Dermis microvascular lymphatic vessel endothelial cell (primary cell): ENCODE measurements at regions not wholly inside any gene's neighbourhood (a gene's known extent, or its start where the extent isn't known, plus 50 kb on each side); places are given as distances from the start of the nearest gene placed in this dataset.

Experiments
- DNase-seq, 2 donors: peaks; one replicate each; pipeline versions ENCODE4 v3.0.0 to v3.0.0-alpha.2; 2010; ENCODE audit warnings: low read depth in 2 of 2

DNA sequence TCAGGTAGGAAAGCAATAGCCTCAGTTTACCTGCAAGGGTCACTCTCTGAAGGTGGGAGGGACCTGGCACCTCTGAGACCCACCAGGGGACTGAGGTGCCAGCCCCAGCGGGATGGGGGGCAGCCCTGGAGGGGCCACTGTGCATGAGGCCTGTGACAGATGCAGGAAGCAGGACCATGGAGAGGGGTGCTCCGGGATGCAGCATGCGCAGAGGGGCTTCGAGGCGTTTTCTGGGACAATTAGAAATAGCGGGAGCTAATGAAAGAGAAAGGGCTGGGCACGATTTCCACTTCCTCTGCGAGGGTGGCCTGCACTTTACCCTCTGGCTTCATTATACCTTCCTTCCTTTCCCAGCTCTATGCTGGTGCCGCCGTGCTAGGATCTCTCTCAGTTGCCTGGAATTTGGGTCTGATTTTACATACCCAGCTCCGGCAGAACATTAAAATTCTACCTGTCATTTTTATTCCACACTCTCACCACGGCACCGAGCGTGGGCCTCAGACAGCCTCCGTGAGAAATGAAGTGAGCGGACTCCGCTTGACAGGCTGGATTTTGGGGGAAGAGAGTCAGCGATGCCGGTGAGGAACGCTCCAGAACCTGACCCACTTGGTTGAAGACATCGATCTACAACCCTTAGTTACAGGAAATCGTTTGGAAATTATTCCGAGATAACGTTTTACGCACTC, 333.9 kb upstream of the PFKP start:
- DNase-seq = no peak

DNA sequence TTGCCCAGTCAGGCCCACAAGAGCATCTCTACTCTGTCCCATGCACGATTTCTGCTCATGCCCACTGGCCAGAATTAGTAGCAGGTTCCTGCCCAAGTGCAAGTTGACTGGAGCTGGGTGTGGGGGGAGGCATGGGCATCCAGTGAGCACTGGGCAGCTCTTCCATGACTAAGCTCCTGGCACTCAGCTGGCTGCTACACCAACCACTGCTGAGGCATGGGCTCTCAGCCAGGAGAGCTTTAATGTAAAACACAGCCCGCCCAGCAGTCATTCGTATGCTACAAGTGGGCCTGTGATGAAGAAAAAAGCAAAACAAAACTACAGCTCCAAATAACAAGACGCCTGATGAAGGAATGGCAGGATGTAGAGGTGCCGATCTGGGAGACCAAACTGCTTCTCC, 335.4 kb upstream of the PFKP start:
- DNase-seq = no peak

DNA sequence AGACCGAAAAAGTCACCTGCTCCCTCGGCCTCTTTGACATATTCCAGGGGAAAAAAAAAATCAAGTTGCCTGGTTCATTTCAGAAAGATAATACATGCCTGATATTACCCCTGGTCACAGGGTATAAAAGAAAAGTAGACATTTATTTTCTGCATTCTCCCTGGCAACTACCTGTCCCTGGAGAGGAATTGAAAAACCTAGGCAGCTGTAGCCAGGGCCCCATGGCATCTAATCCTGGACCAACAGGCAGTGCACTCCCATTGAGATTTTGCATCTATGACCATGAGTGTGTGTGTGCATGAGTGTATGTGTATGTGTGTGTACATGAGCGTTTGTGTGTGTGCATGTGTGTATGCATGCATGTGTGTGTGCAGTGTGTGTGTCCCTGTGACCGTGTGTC, 338.2 kb upstream of the PFKP start:
- DNase-seq = no peak

DNA sequence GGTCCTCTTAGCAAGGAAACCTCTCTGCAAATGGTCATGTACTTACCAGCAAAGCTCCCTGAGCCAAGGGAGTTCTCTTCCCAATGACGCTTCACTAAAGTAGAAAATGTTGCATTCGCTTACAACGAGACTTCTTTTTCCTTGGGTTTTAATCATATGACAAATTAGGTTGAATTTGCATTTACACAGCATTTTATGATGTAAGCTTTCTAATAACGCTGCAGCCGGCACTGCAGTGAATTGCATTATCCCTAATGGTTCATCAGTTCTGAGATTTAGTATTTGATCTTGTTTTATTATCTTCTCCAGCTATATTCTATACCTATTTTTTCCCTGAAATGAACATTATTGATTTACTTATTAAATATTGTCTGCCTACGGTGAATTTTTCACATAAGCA, 339.3 kb upstream of the PFKP start:
- no peak for DNase-seq

DNA sequence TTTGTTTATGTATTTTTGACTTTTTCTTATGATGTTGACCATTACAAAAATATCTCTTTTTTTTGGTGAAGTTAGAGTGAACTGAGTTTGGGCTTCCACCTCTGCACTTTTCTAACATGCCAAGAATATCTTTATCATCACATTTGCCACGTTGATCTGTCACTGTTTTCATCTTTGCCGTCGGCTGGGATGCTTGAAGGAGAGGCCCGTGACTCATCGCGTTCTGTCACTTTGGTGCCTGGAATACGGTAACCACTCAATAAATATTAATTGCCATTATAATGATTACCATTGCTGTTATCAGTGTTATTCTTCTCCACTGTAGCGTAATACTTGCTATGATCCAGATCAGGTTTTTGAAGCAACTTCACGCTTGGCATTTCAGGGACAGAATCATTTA, 350.8 kb upstream of the PFKP start:
- DNase-seq = no peak

DNA sequence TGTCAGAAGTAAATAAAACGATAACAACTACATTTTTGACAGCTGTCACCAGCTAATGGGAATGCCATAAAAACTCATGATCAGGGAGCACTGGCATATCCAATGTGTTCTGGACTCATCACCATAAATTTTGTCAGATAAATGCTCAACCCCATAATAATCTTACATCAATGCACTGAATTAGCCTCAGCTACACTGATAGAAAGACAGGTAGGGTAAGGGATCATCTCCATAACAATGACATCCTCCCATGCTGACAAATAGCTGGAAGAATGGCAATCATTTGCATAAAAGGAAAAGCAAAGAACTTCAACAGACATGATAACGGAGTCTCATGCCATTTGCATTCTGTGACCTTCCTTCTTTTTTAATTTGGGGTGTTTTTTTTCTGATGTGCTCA, 352.8 kb upstream of the PFKP start:
- DNase-seq = no peak

DNA sequence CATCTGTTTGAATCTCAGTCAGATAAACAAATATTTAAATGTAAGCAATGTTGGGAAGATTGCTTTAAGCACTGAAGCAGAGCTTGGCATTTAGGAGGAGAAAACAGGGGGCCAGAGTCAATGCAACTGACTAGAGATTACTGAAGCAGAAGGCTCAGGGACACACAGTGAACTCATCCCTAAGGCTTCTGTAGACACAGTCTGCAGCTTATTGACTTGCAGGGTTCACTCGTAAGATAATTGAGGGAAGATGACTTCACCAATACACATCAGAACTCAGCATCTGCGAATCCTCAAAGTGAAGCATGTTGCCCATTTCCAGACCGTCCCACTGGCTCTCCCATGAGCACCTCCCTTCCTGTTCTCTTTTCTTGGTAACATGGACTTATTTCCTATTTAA, 363.4 kb upstream of the PFKP start:
- DNase-seq = no peak

DNA sequence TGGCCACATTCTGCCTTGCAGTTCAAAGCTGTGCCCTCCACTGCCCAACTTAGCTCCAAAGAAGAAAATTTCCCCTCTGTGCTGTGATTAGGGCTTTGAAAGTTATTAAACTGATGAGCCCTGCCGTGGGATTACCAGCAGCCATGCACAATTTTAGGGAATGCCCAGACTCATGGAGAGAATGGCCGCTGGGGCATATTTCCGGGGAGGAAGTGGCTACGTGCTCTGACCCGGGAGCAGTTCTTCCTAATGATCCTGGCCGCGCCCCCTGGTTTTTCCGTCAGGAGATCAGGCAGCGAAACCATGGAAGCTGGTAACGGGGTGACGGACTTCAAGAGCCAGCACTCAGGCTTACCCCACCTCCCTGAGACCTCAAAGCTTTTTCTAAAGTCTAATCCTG, 365.5 kb upstream of the PFKP start:
- DNase-seq = no peak

DNA sequence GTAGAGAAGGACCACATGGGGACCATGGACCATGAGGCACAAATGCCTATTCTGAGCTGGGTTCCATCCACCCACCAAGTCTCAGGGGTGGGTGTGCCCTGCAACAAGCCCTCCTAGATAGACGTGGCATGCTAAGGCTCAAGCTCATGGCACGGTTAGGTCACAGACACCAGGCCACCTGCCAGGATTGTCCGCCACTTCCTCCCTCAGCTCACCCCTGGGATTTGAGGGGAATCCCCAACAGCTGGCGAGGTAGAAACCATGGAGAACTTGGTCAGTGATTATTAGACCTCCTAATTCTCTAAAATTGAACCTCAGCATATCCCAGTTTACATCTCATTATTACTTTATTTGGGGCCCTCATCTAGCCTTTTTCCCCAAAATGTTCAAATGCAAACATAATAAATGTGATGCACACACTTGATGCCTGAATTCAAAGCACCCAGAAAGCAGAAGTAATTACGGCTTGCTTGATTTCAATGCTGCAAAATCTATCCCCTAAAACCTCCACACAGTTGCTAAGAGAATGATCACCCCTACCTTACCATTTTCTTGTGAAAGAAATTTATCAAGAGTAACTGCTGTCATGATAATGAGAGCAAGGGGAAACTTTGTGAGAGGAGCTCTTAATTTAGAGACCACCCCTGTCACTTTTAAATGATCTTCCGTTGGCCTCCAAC, 366.6 kb upstream of the PFKP start:
- DNase-seq = no peak

DNA sequence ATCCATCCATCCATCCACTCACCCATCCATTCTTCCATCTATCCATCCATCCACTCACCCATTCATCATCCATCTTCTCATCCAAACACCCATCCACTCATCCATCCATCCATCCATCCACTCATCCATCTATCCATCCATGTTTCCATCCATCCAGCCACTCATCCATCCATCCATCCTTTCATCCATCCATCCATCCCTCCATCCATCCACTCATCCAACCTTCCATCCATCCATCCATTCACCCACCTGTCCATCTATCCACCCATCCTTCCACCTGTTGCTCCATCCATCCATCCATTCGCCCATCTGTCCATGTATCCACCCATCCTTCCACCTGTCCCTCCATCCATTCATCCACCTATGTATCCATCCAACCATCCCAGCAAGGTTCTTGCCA, 378.4 kb upstream of the PFKP start:
- no peak for DNase-seq

DNA sequence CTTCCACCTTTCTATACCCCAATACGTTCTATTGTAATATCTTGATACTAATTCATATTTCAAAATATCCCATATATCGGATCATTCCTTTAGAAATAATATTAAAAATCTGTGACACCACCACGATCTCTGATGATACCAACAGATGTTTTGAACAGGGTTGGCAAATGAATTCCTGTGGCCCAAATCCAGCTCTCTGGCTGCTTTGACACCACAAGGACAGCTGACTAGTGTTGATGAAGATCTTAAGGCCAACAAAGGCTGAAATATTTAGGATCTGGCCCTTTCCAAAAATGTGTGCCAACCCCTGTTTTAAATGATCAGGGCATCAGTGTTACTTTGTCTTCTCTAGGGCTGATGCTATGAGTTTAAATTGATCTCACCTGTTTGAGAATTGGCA, 380.7 kb upstream of the PFKP start:
- no peak for DNase-seq

DNA sequence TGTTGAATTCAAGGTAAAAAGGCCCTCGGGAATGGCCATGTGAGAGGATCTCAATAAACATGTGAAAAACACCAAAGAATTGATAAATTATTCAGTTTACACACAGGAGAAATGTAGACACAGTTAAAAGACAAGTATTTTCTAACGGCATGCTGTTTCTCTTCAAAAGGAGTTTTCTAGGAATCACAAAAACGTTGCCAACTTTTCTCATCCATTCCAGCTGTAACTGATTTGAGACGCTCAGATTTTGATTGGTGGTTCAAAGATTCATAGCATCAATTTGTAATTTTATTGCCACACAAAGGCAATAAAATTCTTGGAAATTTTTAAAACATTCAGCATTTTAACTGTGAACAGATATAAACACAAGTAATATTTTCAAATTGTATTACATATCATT, 384.9 kb upstream of the PFKP start:
- no peak for DNase-seq

DNA sequence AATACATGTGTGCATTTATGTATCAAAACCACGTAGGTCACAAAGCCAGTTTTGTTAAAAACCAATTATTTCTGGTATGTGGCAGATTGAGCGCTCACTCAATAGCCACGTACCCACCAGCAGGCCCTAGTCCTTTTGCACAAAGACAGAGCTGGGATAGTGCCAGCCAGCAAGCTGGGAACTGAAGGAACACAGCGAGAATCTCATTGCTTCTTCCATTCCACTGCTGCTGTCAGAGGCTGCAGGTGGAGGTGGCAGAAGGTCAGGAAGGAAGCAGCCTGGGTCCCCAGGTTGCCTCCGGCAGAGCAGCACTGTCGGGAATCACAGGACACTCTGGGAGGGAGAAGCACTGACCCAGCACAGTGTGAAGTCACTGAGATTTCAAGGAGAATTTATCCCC, 385.5 kb upstream of the PFKP start:
- no peak for DNase-seq

DNA sequence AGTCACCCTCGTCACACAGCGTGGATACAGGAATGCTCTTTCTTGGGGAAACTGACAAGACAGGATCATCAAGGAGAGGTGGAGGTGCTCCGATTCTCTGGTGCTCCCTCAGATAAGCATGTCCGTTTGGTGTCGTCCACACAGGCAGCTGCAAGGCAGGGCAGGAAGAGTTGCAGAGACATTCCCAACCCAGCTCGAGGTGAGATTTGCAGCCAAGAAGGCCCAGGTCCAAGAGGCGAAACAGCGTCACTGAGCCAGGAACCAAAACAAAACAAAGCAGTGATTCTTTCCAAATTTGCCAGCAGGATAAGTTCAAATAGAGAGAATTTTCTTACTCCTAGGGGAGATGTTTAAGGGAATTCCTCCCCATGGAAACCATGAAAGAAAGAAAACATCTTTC, 386.5 kb upstream of the PFKP start:
- DNase-seq = no peak

DNA sequence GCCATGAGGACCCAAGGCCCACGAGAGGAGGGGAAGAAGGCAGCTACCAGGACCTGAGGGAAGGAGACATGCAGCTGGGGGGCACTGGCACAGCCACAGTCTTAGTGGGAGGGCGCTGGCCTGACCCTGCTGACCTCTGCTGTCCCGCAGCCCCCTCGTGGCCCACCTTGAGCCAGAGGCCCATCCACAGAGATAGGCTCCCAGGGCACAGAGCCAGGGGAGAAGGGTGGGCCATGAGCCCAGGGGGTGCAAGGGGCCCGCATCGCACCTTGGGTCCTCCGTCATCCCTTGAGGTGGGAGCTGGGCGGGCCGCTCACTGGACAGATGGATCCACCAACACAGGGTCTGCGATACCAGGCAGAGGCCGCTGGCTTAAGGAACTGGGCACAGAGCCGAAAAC, 387.7 kb upstream of the PFKP start:
- DNase-seq = no peak

DNA sequence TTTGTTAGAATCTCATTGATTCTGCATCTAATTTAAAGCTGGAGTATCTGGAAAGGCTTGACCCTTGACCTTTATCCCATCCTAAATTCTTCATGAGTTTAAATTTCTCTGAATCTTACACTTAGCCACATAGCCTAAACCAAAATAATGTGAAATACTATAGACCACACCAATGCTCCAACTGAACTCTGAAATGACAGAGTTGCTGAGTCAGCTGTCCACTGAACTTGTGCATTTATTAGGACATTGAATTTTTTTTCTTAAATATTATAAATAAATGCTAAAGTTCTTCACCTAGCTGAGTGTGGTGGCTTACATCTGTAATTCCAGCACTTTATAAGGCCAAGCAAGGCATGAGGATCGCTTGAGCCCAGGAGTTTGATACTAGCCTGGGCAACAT, 390.9 kb upstream of the PFKP start:
- DNase-seq = no peak

DNA sequence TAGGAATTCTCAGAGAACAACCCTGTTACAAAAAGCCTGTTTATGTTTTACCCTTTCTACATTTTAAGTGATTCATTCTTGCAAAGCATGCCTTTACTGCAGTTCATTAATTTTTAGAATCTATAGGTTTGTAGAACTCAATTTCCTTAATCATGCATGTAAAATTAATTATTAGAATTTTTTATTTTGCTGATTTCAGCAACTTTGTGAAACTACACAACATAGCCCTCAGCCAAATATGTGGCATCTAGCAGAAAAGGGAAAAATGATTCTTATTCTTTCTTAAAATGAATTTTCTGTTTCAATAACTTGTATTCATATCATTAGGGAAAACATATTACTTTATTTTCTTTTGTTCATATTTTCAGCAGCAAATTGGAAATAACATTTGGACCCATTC, 392.9 kb upstream of the PFKP start:
- no peak for DNase-seq

DNA sequence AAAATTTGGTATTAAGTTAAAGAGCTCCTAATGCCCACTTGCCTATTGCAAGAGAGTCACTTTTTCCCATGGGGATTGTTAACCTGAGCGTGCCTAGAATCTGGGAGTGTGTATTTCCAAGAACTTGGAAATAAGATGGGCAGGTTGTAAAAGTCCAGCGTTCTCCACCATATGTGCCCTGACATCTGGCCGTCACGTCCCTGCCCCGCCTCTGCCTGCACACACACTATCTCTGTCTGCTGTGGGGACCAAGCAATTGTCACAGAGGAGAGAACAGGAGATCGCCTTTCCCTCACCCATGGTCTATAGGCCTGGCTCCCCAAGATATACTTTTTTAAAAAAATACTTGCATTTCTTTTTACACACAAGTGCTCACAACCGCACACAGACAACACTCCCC, 396.5 kb upstream of the PFKP start:
- DNase-seq = no peak

DNA sequence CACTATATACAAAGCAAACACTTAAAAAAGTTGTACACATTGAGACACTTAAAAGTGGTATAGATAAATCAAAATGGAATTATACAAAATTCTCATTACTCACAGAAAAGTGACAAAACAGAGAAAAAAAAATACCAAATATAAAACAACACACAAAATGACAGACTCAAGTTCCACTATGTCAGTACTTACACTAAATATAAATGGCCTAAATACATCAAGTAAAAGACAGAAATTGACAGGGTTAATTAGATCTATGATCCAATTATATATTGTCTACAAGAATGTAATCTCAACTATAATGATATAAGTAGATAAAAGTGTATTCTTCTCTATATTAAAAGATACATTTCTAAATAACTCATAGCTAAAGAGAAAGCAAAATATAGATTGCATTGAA, 401.6 kb upstream of the PFKP start:
- no peak for DNase-seq

DNA sequence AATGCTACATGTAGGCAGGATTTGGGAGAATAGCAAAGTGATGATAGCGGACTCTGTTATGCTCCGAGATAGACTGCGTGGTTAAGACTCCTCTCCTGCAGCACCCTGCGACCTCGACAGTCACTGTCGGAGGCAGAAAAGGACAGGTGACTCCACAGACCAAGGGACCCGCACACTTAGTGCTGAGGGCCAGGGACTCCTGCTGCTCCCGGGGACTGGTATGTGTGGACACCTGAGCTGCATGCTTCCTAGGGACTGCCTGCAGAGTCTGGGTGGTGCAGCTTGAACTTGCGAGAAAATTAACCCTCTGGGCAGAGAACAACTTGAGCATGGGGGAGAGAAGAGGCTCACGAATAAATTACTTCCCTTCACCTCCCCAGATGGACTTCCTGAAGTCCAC, 407.1 kb upstream of the PFKP start:
- no peak for DNase-seq

DNA sequence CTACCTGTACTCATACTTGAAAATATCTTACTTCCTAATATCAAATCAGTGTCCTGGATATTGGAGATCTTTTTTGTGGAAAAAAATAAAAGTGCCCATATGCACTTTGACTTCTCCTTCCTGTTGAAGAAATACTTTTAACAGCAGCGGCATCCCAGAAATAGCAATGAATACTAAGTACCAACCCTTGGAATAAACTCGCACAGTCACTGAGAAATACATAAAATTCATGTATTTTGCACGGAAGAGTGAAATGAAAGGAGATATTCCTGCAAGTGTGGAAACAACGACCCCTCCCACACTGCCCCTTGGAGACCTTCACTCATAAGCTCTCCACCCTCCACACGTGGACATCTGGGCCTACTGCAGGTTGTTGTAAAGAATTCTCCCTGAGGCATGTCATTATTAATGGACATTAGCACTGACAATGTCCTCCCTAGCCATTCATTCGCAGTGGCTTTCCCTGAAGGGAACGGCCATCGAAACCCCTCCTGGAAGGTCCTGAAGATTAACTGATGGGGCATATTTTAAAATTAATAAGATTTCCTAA, 407.6 kb upstream of the PFKP start:
- no peak for DNase-seq

DNA sequence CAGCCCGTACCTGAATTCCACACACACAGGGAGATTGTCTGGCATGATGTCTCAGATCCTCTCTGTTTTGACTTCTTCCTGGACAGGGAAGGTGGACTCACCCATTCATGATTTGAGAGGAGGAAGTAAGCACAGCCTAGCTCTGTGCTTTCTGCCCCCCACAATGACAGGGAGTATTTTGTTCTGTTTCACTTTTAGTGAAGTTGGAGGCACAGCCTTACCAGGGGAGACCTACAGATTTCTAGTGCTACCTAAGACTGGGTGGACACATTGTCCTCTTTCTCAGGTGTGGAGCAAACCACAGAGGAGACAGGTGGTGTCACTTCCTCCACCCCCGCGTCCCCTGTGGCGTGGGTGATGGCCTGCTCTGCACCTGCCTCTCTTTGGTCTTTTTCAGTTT, 408.6 kb upstream of the PFKP start:
- no peak for DNase-seq

DNA sequence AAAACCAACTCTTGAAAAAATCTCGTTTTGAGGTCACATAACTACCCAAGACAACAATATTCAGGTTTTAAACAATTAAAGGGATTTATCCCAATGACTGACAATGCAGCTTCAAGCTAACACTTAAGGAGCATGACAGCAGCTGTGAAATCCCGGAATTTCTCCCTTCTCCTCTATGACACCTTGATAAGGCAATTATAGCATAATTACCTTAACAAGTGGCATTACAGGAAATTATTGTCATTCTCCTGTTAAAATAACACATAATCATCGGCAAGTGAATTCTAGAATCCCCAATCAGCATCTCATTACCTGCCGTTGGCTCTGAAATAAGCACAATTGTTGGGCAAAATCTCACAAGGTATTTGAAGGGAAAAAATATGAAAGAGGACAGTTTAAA, 417.0 kb upstream of the PFKP start:
- DNase-seq = no peak

DNA sequence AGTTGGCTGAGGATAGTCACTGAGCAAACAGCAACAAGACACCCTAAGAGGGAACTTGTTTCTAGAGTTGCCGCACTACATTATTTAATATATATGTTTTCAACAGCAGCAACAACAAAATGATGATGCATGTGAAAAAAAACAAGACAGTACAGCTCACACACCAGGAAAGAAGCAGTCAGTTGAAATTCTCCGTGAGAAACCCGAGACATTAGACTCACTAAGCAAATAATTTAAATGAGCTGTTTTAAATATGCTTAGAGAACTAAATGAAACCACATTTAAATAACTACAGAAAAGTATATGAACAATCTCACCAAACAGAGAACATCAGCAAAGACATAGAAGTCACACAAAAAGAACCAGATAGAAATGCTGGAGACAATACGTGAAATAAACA, 426.3 kb upstream of the PFKP start:
- no peak for DNase-seq
